ENCODE measurements at regions not wholly inside any gene's neighbourhood (a gene's known extent, or its start where the extent isn't known, plus 50 kb on each side); places are given as distances from the start of the nearest gene placed in this dataset.

GRCh38 chr3:161577662-161578061 lies 81.1 kb downstream of the OTOL1 start:
- DNase-seq (ENCODE audit: low spot score in 2 of 2) = no peak
- Histone ChIP-seq H3K27ac (no peak overlapping the region), H3K36me3 (no peaks in the 10 kb centered on the region), H3K4me3 (no peak overlapping the region), H3K9me3 (no peaks in the 10 kb centered on the region), H3K4me1 (no peaks in the 10 kb centered on the region), H3K27me3 (no peaks in the 10 kb centered on the region)
- no peak for TF ChIP-seq CTCF (IDR thresholded peaks at IDR 0.05)
- intact Hi-C loops (cut with DNase I) = no loop called here

GRCh38 chr3:161579395-161580126 lies 83.0 kb downstream of the OTOL1 start:
- no peaks in the 10 kb centered on the region for H3K27me3 ChIP-seq
- no peak overlapping the region for H3K27ac ChIP-seq
- H3K4me3 ChIP-seq = no peak overlapping the region
- no peaks in the 10 kb centered on the region for H3K36me3 ChIP-seq
- intact Hi-C loops (cut with DNase I) = no loop called here
- no peak for TF ChIP-seq CTCF (IDR thresholded peaks at IDR 0.05)
- no peaks in the 10 kb centered on the region for H3K4me1 ChIP-seq
- no peaks in the 10 kb centered on the region for H3K9me3 ChIP-seq
- no peak for DNase-seq (ENCODE audit: low spot score in 2 of 2)

- Histone ChIP-seq H3K4me1 (no peaks in the 10 kb centered on the region), H3K27me3 (no peaks in the 10 kb centered on the region), H3K36me3 (no peaks in the 10 kb centered on the region), H3K4me3 (no peak overlapping the region), H3K27ac (no peak overlapping the region), H3K9me3 (no peaks in the 10 kb centered on the region)
- DNase-seq (ENCODE audit: low spot score in 2 of 2) = no peak
- intact Hi-C loops (cut with DNase I) = no loop called here
- TF ChIP-seq CTCF (IDR thresholded peaks at IDR 0.05) = no peak
Measured at GRCh38 chr3:161585922-161586321, 89.3 kb downstream of the OTOL1 start.

GRCh38 chr3:161586556-161587235 lies 90.1 kb downstream of the OTOL1 start:
- DNase-seq (ENCODE audit: low spot score in 2 of 2) = no peak
- intact Hi-C loops (cut with DNase I) = no loop called here
- TF ChIP-seq CTCF (IDR thresholded peaks at IDR 0.05) = no peak
- H3K4me1 ChIP-seq = no peaks in the 10 kb centered on the region
- no peaks in the 10 kb centered on the region for H3K9me3 ChIP-seq
- H3K36me3 ChIP-seq = no peaks in the 10 kb centered on the region
- H3K27me3 ChIP-seq = no peaks in the 10 kb centered on the region
- no peak overlapping the region for H3K4me3 ChIP-seq
- H3K27ac ChIP-seq = no peak overlapping the region

- DNase-seq (ENCODE audit: low spot score in 2 of 2) = no peak
- Histone ChIP-seq H3K4me1 (no peaks in the 10 kb centered on the region), H3K9me3 (no peaks in the 10 kb centered on the region), H3K27ac (no peak overlapping the region), H3K27me3 (no peaks in the 10 kb centered on the region), H3K4me3 (no peak overlapping the region), H3K36me3 (no peaks in the 10 kb centered on the region)
- no peak for TF ChIP-seq CTCF (IDR thresholded peaks at IDR 0.05)
- intact Hi-C loops (cut with DNase I) = no loop called here
Measured at GRCh38 chr3:161598639-161599038, 102.0 kb downstream of the OTOL1 start.
